GM21390 (cell line): ENCODE measurements at regions not wholly inside any gene's neighbourhood (a gene's known extent, or its start where the extent isn't known, plus 50 kb on each side); places are given as distances from the start of the nearest gene placed in this dataset.

Source experiments
- ATAC-seq: cut with Tn5 transposase; IDR thresholded peaks from one replicate; pipeline ENCODE4 v1.9.1; 2021; ENCODE audit not compliant: unreplicated experiment

DNA sequence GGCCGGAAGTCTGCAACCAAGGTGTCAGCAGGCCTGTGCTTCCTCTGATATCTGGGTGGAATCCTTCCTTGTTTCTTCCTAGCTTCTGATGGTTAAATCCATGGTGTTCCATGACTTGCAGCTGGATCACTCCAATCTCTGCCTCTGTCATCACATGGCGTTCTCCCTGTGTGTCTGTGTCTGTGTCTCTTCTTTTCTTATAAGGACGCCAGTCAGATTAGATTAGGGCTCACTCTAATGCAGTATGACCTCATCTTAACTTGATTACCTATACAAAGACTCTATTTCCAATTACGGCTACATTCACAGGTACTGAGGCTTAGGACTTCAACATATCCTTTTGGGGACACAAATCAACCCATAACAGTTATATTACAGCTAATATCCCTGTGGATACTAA, 70.3 kb upstream of the FAM3C start:
- ATAC-seq: no peak

DNA sequence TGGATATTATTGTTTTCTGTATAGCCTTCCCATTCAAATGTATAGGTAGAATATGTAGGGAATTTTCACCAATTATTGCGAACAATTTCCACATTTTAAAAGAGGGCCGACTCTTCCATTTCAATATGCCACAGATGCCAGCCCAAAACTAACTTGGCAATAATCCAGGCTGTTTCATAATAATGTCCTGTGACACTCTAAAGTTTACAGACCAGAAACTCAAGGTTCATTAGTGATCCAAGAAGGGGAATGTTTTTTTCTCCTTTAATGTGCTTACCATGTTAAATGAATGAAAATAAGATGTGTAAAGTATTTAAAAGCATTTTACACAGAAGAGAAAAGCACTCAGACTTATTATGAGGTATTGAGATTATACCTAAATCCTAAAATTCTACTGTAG, 63.0 kb upstream of the FAM3C start:
- ATAC-seq: no peak

DNA sequence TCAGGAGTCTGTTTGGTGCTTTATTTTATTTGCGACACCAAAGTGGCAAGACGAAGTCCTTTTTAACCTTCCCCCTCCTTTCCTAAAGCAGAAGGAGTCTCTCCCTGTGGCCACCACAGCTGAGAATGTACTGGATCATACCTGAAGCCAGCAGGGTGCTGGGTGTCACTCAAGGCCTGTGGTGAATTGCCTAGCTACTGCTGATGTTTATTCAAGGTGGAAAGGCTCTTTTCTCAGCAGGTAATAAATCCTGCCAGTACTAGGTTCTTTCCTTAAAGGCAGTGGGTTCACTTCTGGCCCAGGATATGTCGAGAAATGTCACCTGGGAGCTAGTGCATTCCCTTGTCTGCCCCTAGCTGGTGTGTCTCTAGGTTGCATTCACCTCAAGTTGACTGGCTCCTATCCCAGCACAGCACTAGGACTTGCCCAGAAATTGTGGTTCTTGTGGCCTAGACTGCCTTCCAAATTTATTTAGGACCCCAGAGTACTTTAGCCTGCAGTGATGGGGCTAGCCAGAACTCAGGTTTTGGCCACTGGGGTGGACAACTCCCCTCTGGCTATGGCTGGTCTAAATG, 60.8 kb upstream of the FAM3C start:
- no peak for ATAC-seq

DNA sequence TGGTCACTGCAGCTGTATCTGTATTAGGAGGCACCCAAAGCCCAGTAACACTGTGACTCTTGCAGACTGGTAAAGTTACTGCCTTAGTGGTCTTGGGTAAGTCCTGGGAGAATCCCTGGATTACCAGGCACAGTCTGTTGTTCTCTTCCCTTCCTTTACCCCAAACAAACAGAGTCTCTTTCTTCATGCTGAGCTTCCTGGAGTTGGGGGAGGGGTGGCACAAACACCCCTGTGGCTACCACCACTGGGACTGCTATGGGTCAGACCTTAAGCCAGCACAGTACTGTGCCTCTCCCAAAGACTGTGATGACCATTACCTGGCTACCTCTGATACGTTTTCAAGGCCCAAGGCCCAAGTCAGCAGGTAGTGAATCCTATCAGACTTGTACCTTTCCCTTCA, 59.9 kb upstream of the FAM3C start:
- no peak for ATAC-seq

DNA sequence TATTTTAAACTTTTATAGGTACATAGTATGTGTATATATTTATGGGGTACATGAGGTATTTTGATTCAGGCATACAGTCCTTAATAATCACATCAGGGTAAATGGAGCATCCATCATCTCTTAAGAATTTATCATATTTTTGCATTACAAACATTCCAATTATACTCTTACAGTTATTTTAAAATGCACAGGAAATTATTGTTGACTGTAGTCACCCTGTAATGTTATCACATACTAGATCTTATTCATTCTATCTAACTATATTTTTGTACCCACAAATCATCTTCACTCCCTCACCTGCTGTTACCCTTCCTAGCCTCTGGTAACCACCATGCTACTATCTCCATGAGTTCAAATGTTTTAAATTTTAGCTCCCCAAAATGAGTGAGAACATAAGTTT, 56.3 kb upstream of the FAM3C start:
- no peak for ATAC-seq

DNA sequence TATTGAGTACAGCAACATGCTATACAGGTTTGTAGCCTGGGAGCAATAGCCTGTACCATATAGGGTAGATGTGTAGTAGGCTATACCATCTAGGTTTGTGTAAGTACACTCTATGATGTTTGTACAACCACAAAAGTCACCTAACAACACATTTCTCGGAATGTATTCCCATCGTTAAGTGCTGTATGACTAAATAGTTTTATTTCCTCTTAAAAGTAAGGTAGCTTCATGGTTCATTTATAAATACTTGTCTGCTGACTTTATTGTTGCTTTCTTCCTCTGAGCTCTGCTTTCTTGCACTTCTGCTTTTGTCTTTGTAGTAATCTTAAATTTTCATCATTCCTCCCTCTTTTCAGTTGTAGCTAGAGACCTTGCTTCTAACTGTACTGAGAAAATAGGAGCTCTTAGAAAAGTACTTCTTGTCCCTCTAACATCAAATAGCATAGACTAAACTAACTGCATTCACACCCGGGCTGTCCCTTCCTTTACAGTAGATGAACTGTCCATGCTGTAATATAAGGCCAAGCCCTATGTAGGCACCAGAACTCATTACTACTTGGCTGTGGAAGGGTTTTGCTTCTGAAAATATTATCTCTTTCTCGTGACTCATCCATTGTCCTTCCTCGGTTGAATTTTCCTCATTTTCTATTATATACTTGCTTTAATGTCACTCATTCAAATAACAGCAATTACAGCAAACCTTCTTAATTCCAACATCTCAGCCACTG, 55.4 kb upstream of the FAM3C start:
- no peak for ATAC-seq

DNA sequence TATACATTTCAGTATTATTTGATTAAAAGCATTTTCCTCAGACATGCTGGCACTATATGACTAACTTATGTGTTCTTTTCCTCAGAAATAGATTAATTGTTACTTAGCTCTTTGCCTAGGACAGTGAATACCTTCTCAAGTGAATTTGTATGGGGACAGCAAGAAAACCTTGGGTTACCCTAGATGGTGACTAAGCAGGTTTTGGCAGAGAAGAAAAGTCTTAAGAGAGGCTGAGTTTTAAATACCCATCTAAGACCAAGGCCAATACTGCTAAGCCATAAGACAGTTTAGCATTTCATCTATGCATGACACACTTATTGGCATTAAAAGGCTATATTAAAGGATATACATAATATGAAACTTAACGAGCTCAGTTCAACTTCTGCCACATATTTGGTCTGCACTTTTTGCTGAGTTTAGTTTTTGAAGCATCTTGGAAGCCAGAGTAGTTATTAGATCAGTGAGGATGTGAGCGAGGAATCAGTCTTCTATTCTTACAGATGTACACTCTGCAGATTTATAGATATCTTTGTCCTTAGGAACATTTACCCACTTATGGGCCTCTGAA, 54.6 kb upstream of the FAM3C start:
- no peak for ATAC-seq

DNA sequence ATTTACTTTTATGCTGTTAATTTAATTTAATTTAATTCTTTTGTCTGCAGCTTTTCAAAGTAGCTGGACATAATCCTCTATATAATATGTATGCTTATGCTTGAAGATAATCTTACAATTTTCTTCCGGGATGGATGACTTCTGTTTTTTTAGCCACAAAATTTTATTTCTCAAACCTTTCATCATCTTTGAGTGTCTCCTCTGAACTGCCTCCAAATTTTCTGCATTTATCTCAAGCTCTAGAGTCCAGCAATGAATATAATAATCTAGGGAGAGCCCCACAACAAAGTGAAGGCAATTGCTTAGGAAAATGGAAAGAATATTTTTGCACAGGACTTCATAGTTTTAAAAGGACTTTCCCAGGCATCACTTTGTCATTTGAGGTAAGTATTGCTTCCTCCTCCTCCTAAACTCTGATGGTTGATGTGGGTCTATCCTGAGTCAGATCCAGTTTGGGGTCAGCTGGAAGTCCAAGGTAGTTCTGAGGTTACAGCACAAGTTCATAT, 53.7 kb upstream of the FAM3C start:
- ATAC-seq: no peak

DNA sequence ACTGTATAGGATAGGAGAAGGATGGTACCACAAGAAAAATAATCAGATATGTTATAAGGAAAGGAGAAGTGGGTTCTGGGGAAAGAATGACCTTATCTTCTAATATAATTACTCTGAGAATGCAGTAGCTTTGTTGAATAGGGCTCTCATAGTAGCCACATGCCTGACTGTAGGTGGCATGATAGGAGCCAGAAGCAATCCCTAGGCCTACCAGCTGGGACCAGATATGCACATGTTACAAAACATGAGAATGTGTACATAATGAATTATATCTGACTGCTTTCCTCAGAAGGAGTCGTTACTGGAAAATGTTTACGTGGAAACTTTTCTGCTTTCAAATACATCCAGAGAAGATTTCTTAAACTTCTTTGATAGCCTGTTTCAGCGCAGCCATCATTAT, 53.2 kb upstream of the FAM3C start:
- no peak for ATAC-seq

DNA sequence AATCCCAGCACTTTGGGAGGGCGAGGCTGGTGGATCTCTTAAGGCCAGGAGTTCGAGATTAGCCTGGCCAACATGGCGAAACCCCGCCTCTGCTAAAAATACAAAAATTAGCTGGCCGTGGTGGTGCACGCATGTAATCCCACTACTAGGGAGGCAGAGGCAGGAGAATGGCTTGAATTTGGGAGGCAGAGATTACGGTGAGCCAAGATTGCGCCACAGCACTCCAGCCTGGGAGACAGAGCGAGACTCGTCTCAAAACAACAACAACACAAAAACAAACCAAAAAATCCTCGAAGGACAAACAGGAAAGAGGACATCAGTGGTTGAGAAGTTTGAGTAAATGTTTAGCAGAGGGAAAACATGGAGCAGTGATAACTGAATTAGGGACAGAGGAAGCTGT, 52.3 kb upstream of the FAM3C start:
- ATAC-seq: no peak

DNA sequence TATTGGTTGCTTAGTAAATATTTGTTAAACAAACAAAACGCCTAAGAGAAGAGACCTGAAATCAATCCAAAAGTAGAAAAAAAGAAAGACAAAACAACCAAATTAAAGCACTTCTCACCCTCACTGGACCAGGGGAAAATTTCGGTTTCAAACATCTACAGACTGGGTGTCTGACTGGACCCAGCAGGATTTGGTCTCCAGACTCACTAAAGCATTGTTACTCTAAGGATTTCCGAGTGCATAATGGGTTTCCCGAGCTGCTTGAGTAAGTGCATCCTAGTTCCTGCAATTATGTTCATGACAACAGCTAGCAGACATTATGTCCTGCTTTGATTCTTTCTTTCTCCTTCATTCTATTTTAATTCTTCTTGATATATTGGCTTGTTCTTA, 51.8 kb upstream of the FAM3C start:
- no peak for ATAC-seq

DNA sequence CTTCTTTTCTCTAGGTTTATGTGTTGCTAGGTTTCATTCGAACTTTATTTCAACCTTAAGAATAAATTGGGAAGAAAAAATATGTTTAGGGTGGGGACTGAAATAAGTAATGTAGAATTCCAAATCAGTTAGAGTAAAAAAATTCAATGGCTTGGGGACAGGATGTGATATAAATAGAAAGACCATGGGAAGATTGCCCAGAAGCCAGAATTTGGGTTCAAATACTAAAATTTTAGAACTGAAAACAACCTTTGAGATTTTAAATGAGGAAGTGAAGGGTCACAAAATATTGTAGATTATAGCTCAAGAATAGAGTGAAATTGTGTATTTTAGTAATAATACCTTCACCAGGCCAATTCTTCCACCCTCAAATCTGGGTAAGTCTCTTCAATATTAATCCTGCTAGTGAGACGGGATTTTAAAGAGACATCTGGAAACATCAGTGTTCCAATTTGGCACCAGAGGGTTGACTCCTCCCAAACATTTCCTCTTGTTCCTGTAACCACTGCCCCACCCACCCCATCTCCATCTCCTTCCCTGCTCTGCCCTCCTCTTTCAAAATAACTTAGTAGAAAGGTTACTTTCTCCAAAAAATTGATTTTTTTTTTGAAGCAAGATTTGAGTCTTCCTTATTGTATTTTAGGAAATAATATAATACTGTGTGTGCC, 51.3 kb upstream of the FAM3C start:
- ATAC-seq: no peak

DNA sequence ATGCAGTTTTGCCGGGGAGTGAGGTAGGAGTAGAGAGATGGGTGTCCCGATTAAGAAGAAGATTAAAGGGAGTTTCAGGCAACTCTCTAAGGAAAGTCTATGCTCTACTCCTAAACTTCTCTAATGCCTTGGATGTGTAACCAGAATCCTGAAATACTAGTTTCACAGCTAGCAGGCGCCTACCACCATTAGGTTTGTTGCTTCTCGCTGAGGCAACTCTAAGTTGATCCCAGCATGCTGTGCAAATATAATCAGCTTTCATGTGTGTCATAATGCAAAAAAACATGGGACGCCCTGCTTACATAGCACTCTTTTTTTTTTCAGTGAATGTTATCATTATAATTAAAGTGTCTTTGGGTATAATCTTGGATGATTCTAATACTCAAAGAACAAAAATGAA, 50.4 kb upstream of the FAM3C start:
- ATAC-seq: no peak
